HG02970 (cell line): ENCODE measurements at regions not wholly inside any gene's neighbourhood (a gene's known extent, or its start where the extent isn't known, plus 50 kb on each side); places are given as distances from the start of the nearest gene placed in this dataset.
"Not testable (repeated sequence)": the region's sequence is repeated elsewhere in the genome, so short reads cannot be mapped to it uniquely, and the experiment has no call there.

Experiments
- ATAC-seq: cut with Tn5 transposase; IDR thresholded peaks from one replicate; pipeline ENCODE4 v1.9.1; 2021; ENCODE audit warnings: mild to moderate bottlenecking, moderate library complexity, moderate number of reproducible peaks; ENCODE audit not compliant: unreplicated experiment, low FRiP score

GRCh38 chr2:107735201-107735600 lies 91.5 kb upstream of the RGPD4 start:
- no peak for ATAC-seq

- ATAC-seq, result no peak
These were observed 88.9 kb upstream of the RGPD4 start for GRCh38 chr2:107737756-107738155.

- no peak for ATAC-seq
These were observed 88.4 kb upstream of the RGPD4 start for GRCh38 chr2:107738266-107738665.

GRCh38 chr2:107740300-107740699 lies 86.4 kb upstream of the RGPD4 start:
- ATAC-seq, result no peak

GRCh38 chr2:107742460-107743027 lies 84.1 kb upstream of the RGPD4 start:
- ATAC-seq, result no peak

- no peak for ATAC-seq
These were observed 83.4 kb upstream of the RGPD4 start for GRCh38 chr2:107743274-107743673.

GRCh38 chr2:107745100-107745499 lies 81.6 kb upstream of the RGPD4 start:
- no peak for ATAC-seq

- not testable (repeated sequence) for ATAC-seq
These were observed 80.0 kb upstream of the RGPD4 start for GRCh38 chr2:107746552-107747198.

- not testable (repeated sequence) for ATAC-seq
These were observed 79.3 kb upstream of the RGPD4 start for GRCh38 chr2:107747199-107747963.

GRCh38 chr2:107747964-107748583 lies 78.6 kb upstream of the RGPD4 start:
- no peak for ATAC-seq

GRCh38 chr2:107751936-107752335 lies 74.8 kb upstream of the RGPD4 start:
- ATAC-seq, result no peak

- not testable (repeated sequence) for ATAC-seq
These were observed 72.9 kb upstream of the RGPD4 start for GRCh38 chr2:107753806-107754205.

- ATAC-seq, result no peak
These were observed 69.5 kb upstream of the RGPD4 start for GRCh38 chr2:107757223-107757622.

- no peak for ATAC-seq
These were observed 65.9 kb upstream of the RGPD4 start for GRCh38 chr2:107760620-107761364.

- no peak for ATAC-seq
These were observed 54.3 kb upstream of the RGPD4 start for GRCh38 chr2:107772353-107772752.

GRCh38 chr2:107775211-107775610 lies 51.5 kb upstream of the RGPD4 start:
- no peak for ATAC-seq

- no peak for ATAC-seq
These were observed 50.9 kb upstream of the RGPD4 start for GRCh38 chr2:107775791-107776190.

GRCh38 chr2:107776362-107776761 lies 50.3 kb upstream of the RGPD4 start:
- no peak for ATAC-seq
